Endothelial cell (in vitro differentiated cells): ENCODE measurements at regions not wholly inside any gene's neighbourhood (a gene's known extent, or its start where the extent isn't known, plus 50 kb on each side); places are given as distances from the start of the nearest gene placed in this dataset.

Experiments
- DNase-seq: peaks from one replicate; pipeline ENCODE4 v3.0.0; 2021; ENCODE audit warnings: low spot score
- H3K27ac Mint-ChIP-seq: one replicate; pipeline ENCODE4 v1.8.0; 2021; ENCODE audit warnings: mixed read lengths, inconsistent platforms; ENCODE audit not compliant: unreplicated experiment
- H3K27me3 Mint-ChIP-seq: one replicate; pipeline ENCODE4 v1.8.0; 2021; ENCODE audit warnings: mild to moderate bottlenecking, moderate library complexity, mixed read lengths, inconsistent platforms; ENCODE audit not compliant: unreplicated experiment
- H3K36me3 Mint-ChIP-seq: one replicate; pipeline ENCODE4 v1.8.0; 2021; ENCODE audit warnings: mild to moderate bottlenecking, low read depth, mixed read lengths, inconsistent platforms; ENCODE audit not compliant: unreplicated experiment
- H3K4me1 Mint-ChIP-seq: one replicate; pipeline ENCODE4 v1.8.0; 2021; ENCODE audit warnings: mild to moderate bottlenecking, mixed read lengths, inconsistent platforms; ENCODE audit not compliant: unreplicated experiment
- H3K4me3 Mint-ChIP-seq: one replicate; pipeline ENCODE4 v1.8.0; 2021; ENCODE audit warnings: mild to moderate bottlenecking, mixed read lengths, inconsistent platforms; ENCODE audit not compliant: unreplicated experiment
- H3K9me3 Mint-ChIP-seq: one replicate; pipeline ENCODE4 v1.8.0; 2021; ENCODE audit warnings: mixed read lengths, inconsistent platforms; ENCODE audit not compliant: unreplicated experiment
- CTCF ChIP-seq: fragments of 200-600 bp; sonication (generic); IDR thresholded peaks from one replicate; pipeline ENCODE4 v1.5.0; 2021; ENCODE audit warnings: antibody characterized with exemption; ENCODE audit not compliant: unreplicated experiment

GRCh38 chr5:3302228-3302627 is 293.4 kb upstream of the IRX1 start:
- no peak overlapping the region for H3K27ac Mint-ChIP-seq
- no peak for TF ChIP-seq CTCF
- H3K9me3 Mint-ChIP-seq = peaks cover 6% of the 10 kb centered on the region
- no peaks in the 10 kb centered on the region for H3K4me1 Mint-ChIP-seq
- H3K36me3 Mint-ChIP-seq = peaks cover 4% of the 10 kb centered on the region
- H3K27me3 Mint-ChIP-seq = peaks cover 4% of the 10 kb centered on the region
- DNase-seq = no peak
- H3K4me3 Mint-ChIP-seq = no peak overlapping the region

- H3K9me3 Mint-ChIP-seq = peaks cover 6% of the 10 kb centered on the region
- no peak for TF ChIP-seq CTCF
Measured at GRCh38 chr5:3301306-3301705, 294.3 kb upstream of the IRX1 start.

GRCh38 chr5:3300726-3301125 is 294.9 kb upstream of the IRX1 start:
- Mint-ChIP-seq H3K4me1 (no peaks in the 10 kb centered on the region), H3K36me3 (peaks cover 4% of the 10 kb centered on the region), H3K4me3 (no peak overlapping the region), H3K27me3 (peaks cover 6% of the 10 kb centered on the region), H3K9me3 (peaks cover 6% of the 10 kb centered on the region), H3K27ac (no peak overlapping the region)
- no peak for TF ChIP-seq CTCF
- DNase-seq = no peak

More at GRCh38 chr5:3301306-3301705, 294.3 kb upstream of the IRX1 start:
- DNase-seq = no peak
- Mint-ChIP-seq H3K4me1 (no peaks in the 10 kb centered on the region), H3K27ac (no peak overlapping the region), H3K36me3 (peaks cover 4% of the 10 kb centered on the region), H3K4me3 (no peak overlapping the region), H3K27me3 (peaks cover 4% of the 10 kb centered on the region)

- no peak for DNase-seq
- H3K4me1 Mint-ChIP-seq = no peaks in the 10 kb centered on the region
Measured at GRCh38 chr5:3299441-3299840, 296.2 kb upstream of the IRX1 start.

GRCh38 chr5:3297853-3298252 is 297.8 kb upstream of the IRX1 start:
- H3K36me3 Mint-ChIP-seq = no peaks in the 10 kb centered on the region
- no peak for DNase-seq
- no peak overlapping the region for H3K27ac Mint-ChIP-seq
- no peak for TF ChIP-seq CTCF
- peaks cover 3% of the 10 kb centered on the region for H3K27me3 Mint-ChIP-seq
- H3K4me3 Mint-ChIP-seq = no peak overlapping the region
- H3K4me1 Mint-ChIP-seq = no peaks in the 10 kb centered on the region
- H3K9me3 Mint-ChIP-seq = peaks cover 8% of the 10 kb centered on the region

More at GRCh38 chr5:3299441-3299840, 296.2 kb upstream of the IRX1 start:
- no peak for TF ChIP-seq CTCF
- H3K27me3 Mint-ChIP-seq = peaks cover 3% of the 10 kb centered on the region
- no peaks in the 10 kb centered on the region for H3K36me3 Mint-ChIP-seq
- H3K27ac Mint-ChIP-seq = no peak overlapping the region
- peaks cover 3% of the 10 kb centered on the region for H3K9me3 Mint-ChIP-seq
- no peak overlapping the region for H3K4me3 Mint-ChIP-seq
